Activated naive CD8-positive, alpha-beta T cell treated with anti-CD3 and anti-CD28 coated beads for 36 hours (primary cell): ENCODE measurements at regions not wholly inside any gene's neighbourhood (a gene's known extent, or its start where the extent isn't known, plus 50 kb on each side); places are given as distances from the start of the nearest gene placed in this dataset.
"Not testable (repeated sequence)": the region's sequence is repeated elsewhere in the genome, so short reads cannot be mapped to it uniquely, and the experiment has no call there.

ENCODE experiments used
- DNase-seq: peaks from one replicate; pipeline ENCODE4 v3.0.0; 2021
- H3K27ac Mint-ChIP-seq: one replicate; pipeline ENCODE4 v1.8.0; 2022; ENCODE audit warnings: mild to moderate bottlenecking, moderate library complexity, mixed read lengths
- H3K27me3 Mint-ChIP-seq: one replicate; pipeline ENCODE4 v1.8.0; 2022; ENCODE audit warnings: mild to moderate bottlenecking, mixed read lengths
- H3K36me3 Mint-ChIP-seq: one replicate; pipeline ENCODE4 v1.8.0; 2021; ENCODE audit warnings: mild to moderate bottlenecking, mixed read lengths
- H3K4me1 Mint-ChIP-seq: one replicate; pipeline ENCODE4 v1.8.0; 2021; ENCODE audit warnings: mixed read lengths
- H3K4me3 Mint-ChIP-seq: one replicate; pipeline ENCODE4 v1.8.0; 2022; ENCODE audit warnings: mild to moderate bottlenecking, moderate library complexity, mixed read lengths
- H3K9me3 Mint-ChIP-seq: one replicate; pipeline ENCODE4 v1.8.0; 2022; ENCODE audit warnings: mixed read lengths

- Mint-ChIP-seq H3K27ac (no peak overlapping the region), H3K4me1 (no peaks in the 10 kb centered on the region), H3K4me3 (no peak overlapping the region), H3K27me3 (peaks cover 4% of the 10 kb centered on the region), H3K9me3 (peaks cover 21% of the 10 kb centered on the region), H3K36me3 (peaks cover 2% of the 10 kb centered on the region)
- no peak for DNase-seq
Observed at GRCh38 chr16:16904601-16905000, 525.7 kb downstream of the NPIPA7 start.

- peaks cover 4% of the 10 kb centered on the region for H3K27me3 Mint-ChIP-seq
- peaks cover 10% of the 10 kb centered on the region for H3K9me3 Mint-ChIP-seq
- no peak for DNase-seq
- no peak overlapping the region for H3K27ac Mint-ChIP-seq
- no peaks in the 10 kb centered on the region for H3K4me1 Mint-ChIP-seq
- peaks cover 2% of the 10 kb centered on the region for H3K36me3 Mint-ChIP-seq
- no peak overlapping the region for H3K4me3 Mint-ChIP-seq
Observed at GRCh38 chr16:16905850-16906249, 526.9 kb downstream of the NPIPA7 start.

- H3K4me1 Mint-ChIP-seq: no peaks in the 10 kb centered on the region
- no peak overlapping the region for H3K4me3 Mint-ChIP-seq
- peaks cover 4% of the 10 kb centered on the region for H3K27me3 Mint-ChIP-seq
- peaks cover 9% of the 10 kb centered on the region for H3K9me3 Mint-ChIP-seq
- DNase-seq: no peak
- H3K27ac Mint-ChIP-seq: no peak overlapping the region
- peaks cover under 1% of the 10 kb centered on the region for H3K36me3 Mint-ChIP-seq
Observed at GRCh38 chr16:16907089-16907488, 528.1 kb downstream of the NPIPA7 start.

- H3K4me1 Mint-ChIP-seq: no peaks in the 10 kb centered on the region
- H3K4me3 Mint-ChIP-seq: no peak overlapping the region
- H3K36me3 Mint-ChIP-seq: peaks cover 2% of the 10 kb centered on the region
- H3K27me3 Mint-ChIP-seq: peaks cover 4% of the 10 kb centered on the region
- H3K27ac Mint-ChIP-seq: no peak overlapping the region
- no peak for DNase-seq
- peaks cover 8% of the 10 kb centered on the region for H3K9me3 Mint-ChIP-seq
Observed at GRCh38 chr16:16908077-16908476, 529.1 kb downstream of the NPIPA7 start.

GRCh38 chr16:16909126-16909525, 530.2 kb downstream of the NPIPA7 start:
- Mint-ChIP-seq H3K36me3 (peaks cover 2% of the 10 kb centered on the region), H3K27me3 (peaks cover 4% of the 10 kb centered on the region), H3K27ac (no peak overlapping the region), H3K9me3 (peaks cover 5% of the 10 kb centered on the region), H3K4me3 (no peak overlapping the region), H3K4me1 (no peaks in the 10 kb centered on the region)
- DNase-seq: no peak

GRCh38 chr16:16910666-16911065, 531.7 kb downstream of the NPIPA7 start:
- no peak for DNase-seq
- peaks cover 2% of the 10 kb centered on the region for H3K36me3 Mint-ChIP-seq
- no peak overlapping the region for H3K27ac Mint-ChIP-seq
- no peak overlapping the region for H3K4me3 Mint-ChIP-seq
- peaks cover 4% of the 10 kb centered on the region for H3K9me3 Mint-ChIP-seq
- H3K4me1 Mint-ChIP-seq: no peaks in the 10 kb centered on the region
- peaks cover 4% of the 10 kb centered on the region for H3K27me3 Mint-ChIP-seq

- Mint-ChIP-seq H3K27ac (no peak overlapping the region), H3K27me3 (peaks cover 5% of the 10 kb centered on the region), H3K36me3 (peaks cover 2% of the 10 kb centered on the region), H3K4me1 (no peaks in the 10 kb centered on the region), H3K4me3 (no peak overlapping the region), H3K9me3 (peaks cover 4% of the 10 kb centered on the region)
- DNase-seq: no peak
Observed at GRCh38 chr16:16915771-16916170, 536.8 kb downstream of the NPIPA7 start.

GRCh38 chr16:16917191-16917785, 538.3 kb downstream of the NPIPA7 start:
- DNase-seq: no peak
- H3K36me3 Mint-ChIP-seq: no peaks in the 10 kb centered on the region
- H3K27me3 Mint-ChIP-seq: peaks cover 5% of the 10 kb centered on the region
- H3K9me3 Mint-ChIP-seq: no peaks in the 10 kb centered on the region
- no peaks in the 10 kb centered on the region for H3K4me1 Mint-ChIP-seq
- H3K4me3 Mint-ChIP-seq: no peak overlapping the region
- no peak overlapping the region for H3K27ac Mint-ChIP-seq

GRCh38 chr16:16923479-16923878, 544.5 kb downstream of the NPIPA7 start:
- Mint-ChIP-seq H3K27me3 (peaks cover 2% of the 10 kb centered on the region), H3K9me3 (no peaks in the 10 kb centered on the region), H3K27ac (no peak overlapping the region), H3K4me3 (no peak overlapping the region), H3K36me3 (no peaks in the 10 kb centered on the region), H3K4me1 (no peaks in the 10 kb centered on the region)
- no peak for DNase-seq

- H3K4me3 Mint-ChIP-seq: no peak overlapping the region
- DNase-seq: no peak
- no peaks in the 10 kb centered on the region for H3K36me3 Mint-ChIP-seq
- H3K9me3 Mint-ChIP-seq: no peaks in the 10 kb centered on the region
- no peaks in the 10 kb centered on the region for H3K27me3 Mint-ChIP-seq
- no peak overlapping the region for H3K27ac Mint-ChIP-seq
- no peaks in the 10 kb centered on the region for H3K4me1 Mint-ChIP-seq
Observed at GRCh38 chr16:16924613-16925012, 545.7 kb downstream of the NPIPA7 start.

- H3K4me3 Mint-ChIP-seq: no peak overlapping the region
- H3K27ac Mint-ChIP-seq: no peak overlapping the region
Observed at GRCh38 chr16:16925432-16925831, 545.3 kb downstream of the XYLT1 start.

GRCh38 chr16:16928532-16929109, 542.1 kb downstream of the XYLT1 start:
- H3K9me3 Mint-ChIP-seq: no peaks in the 10 kb centered on the region

More at GRCh38 chr16:16925432-16925831, 545.3 kb downstream of the XYLT1 start:
- no peaks in the 10 kb centered on the region for H3K9me3 Mint-ChIP-seq
- no peaks in the 10 kb centered on the region for H3K4me1 Mint-ChIP-seq
- DNase-seq: no peak
- H3K27me3 Mint-ChIP-seq: no peaks in the 10 kb centered on the region
- H3K36me3 Mint-ChIP-seq: no peaks in the 10 kb centered on the region

GRCh38 chr16:16930309-16931000, 540.3 kb downstream of the XYLT1 start:
- Mint-ChIP-seq H3K4me1 (no peaks in the 10 kb centered on the region), H3K4me3 (no peak overlapping the region), H3K9me3 (no peaks in the 10 kb centered on the region), H3K27me3 (no peaks in the 10 kb centered on the region), H3K27ac (no peak overlapping the region), H3K36me3 (no peaks in the 10 kb centered on the region)
- no peak for DNase-seq

More at GRCh38 chr16:16928532-16929109, 542.1 kb downstream of the XYLT1 start:
- no peaks in the 10 kb centered on the region for H3K27me3 Mint-ChIP-seq
- H3K27ac Mint-ChIP-seq: no peak overlapping the region
- no peaks in the 10 kb centered on the region for H3K36me3 Mint-ChIP-seq
- no peak overlapping the region for H3K4me3 Mint-ChIP-seq
- no peak for DNase-seq
- H3K4me1 Mint-ChIP-seq: no peaks in the 10 kb centered on the region

- no peaks in the 10 kb centered on the region for H3K36me3 Mint-ChIP-seq
- H3K27ac Mint-ChIP-seq: no peak overlapping the region
- no peak for DNase-seq
- H3K27me3 Mint-ChIP-seq: no peaks in the 10 kb centered on the region
- no peaks in the 10 kb centered on the region for H3K4me1 Mint-ChIP-seq
- H3K4me3 Mint-ChIP-seq: no peak overlapping the region
- no peaks in the 10 kb centered on the region for H3K9me3 Mint-ChIP-seq
Observed at GRCh38 chr16:16933861-16934260, 536.9 kb downstream of the XYLT1 start.

GRCh38 chr16:16934660-16935059, 536.1 kb downstream of the XYLT1 start:
- Mint-ChIP-seq H3K36me3 (no peaks in the 10 kb centered on the region), H3K27ac (no peak overlapping the region), H3K4me1 (no peaks in the 10 kb centered on the region), H3K27me3 (no peaks in the 10 kb centered on the region), H3K9me3 (no peaks in the 10 kb centered on the region), H3K4me3 (no peak overlapping the region)
- no peak for DNase-seq

- not testable (repeated sequence) for DNase-seq, H3K9me3 Mint-ChIP-seq, H3K4me1 Mint-ChIP-seq, H3K27me3 Mint-ChIP-seq, H3K36me3 Mint-ChIP-seq, H3K27ac Mint-ChIP-seq, H3K4me3 Mint-ChIP-seq
Observed at GRCh38 chr16:16935909-16936308, 534.9 kb downstream of the XYLT1 start.
